SJSA1 (cell line): ENCODE measurements at regions not wholly inside any gene's neighbourhood (a gene's known extent, or its start where the extent isn't known, plus 50 kb on each side); places are given as distances from the start of the nearest gene placed in this dataset.
"Not testable (repeated sequence)": the region's sequence is repeated elsewhere in the genome, so short reads cannot be mapped to it uniquely, and the experiment has no call there.

ENCODE experiments used
- DNase-seq, 2 experiments: peaks; one replicate each; pipeline ENCODE4 v3.0.0-alpha.2; 2015 to 2020; ENCODE audit warnings: low spot score in 2 of 2, low read depth in 1 of 2
- H3K27ac ChIP-seq: fragments of 250-450 bp; sonication (Bioruptor Pico); 2 replicates; pipeline ENCODE4 v1.5.1; 2020; ENCODE audit warnings: mild to moderate bottlenecking, moderate library complexity
- H3K27me3 ChIP-seq: fragments of 250-450 bp; sonication (Bioruptor Pico); replicated peaks from 2 replicates; pipeline ENCODE4 v1.5.1; 2020; ENCODE audit warnings: mild to moderate bottlenecking, moderate library complexity
- H3K36me3 ChIP-seq: fragments of 250-450 bp; sonication (Bioruptor Pico); 2 replicates; pipeline ENCODE4 v1.5.1; 2020; ENCODE audit warnings: mild to moderate bottlenecking
- H3K4me1 ChIP-seq: fragments of 250-450 bp; sonication (Bioruptor Pico); replicated peaks from 2 replicates; pipeline ENCODE4 v1.6.1; 2021; ENCODE audit warnings: mild to moderate bottlenecking
- H3K4me3 ChIP-seq: fragments of 250-450 bp; sonication (Bioruptor Pico); 2 replicates; pipeline ENCODE4 v1.5.1; 2020; ENCODE audit warnings: mild to moderate bottlenecking
- H3K9me3 ChIP-seq: fragments of 250-450 bp; sonication (Bioruptor Pico); replicated peaks from 2 replicates; pipeline ENCODE4 v1.5.1; 2020; ENCODE audit warnings: mild to moderate bottlenecking

GRCh38 chr15:62503451-62503850 is 338.4 kb upstream of the C2CD4B start:
- H3K27ac ChIP-seq: no peak overlapping the region
- peaks cover 55% of the 10 kb centered on the region for H3K4me1 ChIP-seq
- H3K9me3 ChIP-seq: no peaks in the 10 kb centered on the region
- H3K27me3 ChIP-seq: no peaks in the 10 kb centered on the region
- no peaks in the 10 kb centered on the region for H3K36me3 ChIP-seq
- DNase-seq: peak; percentile 41 to 56
- H3K4me3 ChIP-seq: no peak overlapping the region

DNA sequence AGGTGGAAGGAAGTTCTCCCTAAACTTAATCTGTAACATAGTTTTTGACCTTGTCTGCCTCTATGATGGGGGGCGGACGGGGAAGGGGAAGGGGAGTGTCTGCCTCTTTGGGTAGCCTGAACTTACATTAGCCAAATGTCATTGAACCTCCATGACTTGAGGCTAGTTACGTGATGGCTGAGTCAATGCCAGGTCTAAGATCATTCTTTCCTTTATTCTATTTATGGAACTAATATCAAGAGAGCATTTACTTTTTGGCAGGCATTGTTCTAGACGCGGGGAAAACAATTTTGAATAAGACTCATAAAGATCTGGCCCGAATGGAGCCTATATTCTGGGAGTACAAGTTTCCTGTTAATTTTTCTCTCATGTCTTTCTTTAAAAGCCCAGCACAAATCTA is 340.7 kb upstream of the C2CD4B start:
- H3K27ac ChIP-seq: peak overlapping the region; percentile 72
- H3K4me3 ChIP-seq: no peak overlapping the region
- H3K27me3 ChIP-seq: no peaks in the 10 kb centered on the region
- H3K9me3 ChIP-seq: no peaks in the 10 kb centered on the region
- no peak for DNase-seq
- H3K36me3 ChIP-seq: no peaks in the 10 kb centered on the region
- H3K4me1 ChIP-seq: peaks cover 50% of the 10 kb centered on the region

- Histone ChIP-seq H3K27me3 (no peaks in the 10 kb centered on the region), H3K4me1 (peaks cover 50% of the 10 kb centered on the region), H3K36me3 (no peaks in the 10 kb centered on the region), H3K4me3 (no peak overlapping the region), H3K9me3 (no peaks in the 10 kb centered on the region), H3K27ac (peak overlapping the region; percentile 72)
- DNase-seq: peak; percentile 67 to 82
These were observed 341.2 kb upstream of the C2CD4B start for GRCh38 chr15:62506217-62506805.

GRCh38 chr15:62509395-62509958 is 344.4 kb upstream of the C2CD4B start:
- no peaks in the 10 kb centered on the region for H3K36me3 ChIP-seq
- H3K4me3 ChIP-seq: no peak overlapping the region
- no peak overlapping the region for H3K27ac ChIP-seq
- no peaks in the 10 kb centered on the region; the same call in 1 of the 2 replicates for H3K27me3 ChIP-seq
- no peaks in the 10 kb centered on the region for H3K9me3 ChIP-seq
- H3K4me1 ChIP-seq: peaks cover 35% of the 10 kb centered on the region
- no peak for DNase-seq

- Histone ChIP-seq H3K27me3 (no peaks in the 10 kb centered on the region; the same call in 1 of the 2 replicates), H3K4me1 (peaks cover 27% of the 10 kb centered on the region), H3K9me3 (no peaks in the 10 kb centered on the region)
These were observed 345.7 kb upstream of the C2CD4B start for GRCh38 chr15:62510791-62511190.

GRCh38 chr15:62512904-62513303 is 347.8 kb upstream of the C2CD4B start:
- Histone ChIP-seq H3K9me3 (no peaks in the 10 kb centered on the region), H3K27ac (no peak overlapping the region), H3K36me3 (no peaks in the 10 kb centered on the region), H3K4me3 (no peak overlapping the region), H3K27me3 (no peaks in the 10 kb centered on the region; the same call in 1 of the 2 replicates), H3K4me1 (peaks cover 14% of the 10 kb centered on the region; the same call in 1 of the 2 replicates)
- no peak for DNase-seq

More at GRCh38 chr15:62510791-62511190, 345.7 kb upstream of the C2CD4B start:
- Histone ChIP-seq H3K36me3 (no peaks in the 10 kb centered on the region), H3K27ac (no peak overlapping the region), H3K4me3 (no peak overlapping the region)
- no peak for DNase-seq

DNA sequence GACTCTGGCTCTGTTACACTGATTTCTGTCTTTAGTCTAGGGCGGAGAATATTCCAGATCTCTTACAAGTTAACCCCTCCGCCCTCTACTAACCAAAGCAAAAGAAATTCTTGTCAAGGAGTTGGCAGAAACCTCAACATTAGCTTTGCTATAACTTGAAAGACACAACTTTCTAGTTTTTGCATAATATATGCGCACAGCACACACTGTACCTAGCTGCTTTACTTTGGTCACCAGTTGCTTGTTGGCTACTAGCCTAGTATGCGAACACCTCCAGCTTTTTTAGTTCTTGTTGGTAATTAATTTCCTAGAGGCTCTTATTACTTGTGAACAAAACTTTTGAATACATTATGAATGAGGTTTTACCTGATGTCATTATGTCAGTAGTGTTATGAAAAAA is 348.8 kb upstream of the C2CD4B start:
- H3K4me3 ChIP-seq: no peak overlapping the region
- no peak overlapping the region for H3K27ac ChIP-seq
- H3K36me3 ChIP-seq: no peaks in the 10 kb centered on the region
- no peaks in the 10 kb centered on the region for H3K9me3 ChIP-seq
- DNase-seq: no peak
- H3K4me1 ChIP-seq: peaks cover 13% of the 10 kb centered on the region; the same call in 1 of the 2 replicates
- no peaks in the 10 kb centered on the region; the same call in 1 of the 2 replicates for H3K27me3 ChIP-seq

DNA sequence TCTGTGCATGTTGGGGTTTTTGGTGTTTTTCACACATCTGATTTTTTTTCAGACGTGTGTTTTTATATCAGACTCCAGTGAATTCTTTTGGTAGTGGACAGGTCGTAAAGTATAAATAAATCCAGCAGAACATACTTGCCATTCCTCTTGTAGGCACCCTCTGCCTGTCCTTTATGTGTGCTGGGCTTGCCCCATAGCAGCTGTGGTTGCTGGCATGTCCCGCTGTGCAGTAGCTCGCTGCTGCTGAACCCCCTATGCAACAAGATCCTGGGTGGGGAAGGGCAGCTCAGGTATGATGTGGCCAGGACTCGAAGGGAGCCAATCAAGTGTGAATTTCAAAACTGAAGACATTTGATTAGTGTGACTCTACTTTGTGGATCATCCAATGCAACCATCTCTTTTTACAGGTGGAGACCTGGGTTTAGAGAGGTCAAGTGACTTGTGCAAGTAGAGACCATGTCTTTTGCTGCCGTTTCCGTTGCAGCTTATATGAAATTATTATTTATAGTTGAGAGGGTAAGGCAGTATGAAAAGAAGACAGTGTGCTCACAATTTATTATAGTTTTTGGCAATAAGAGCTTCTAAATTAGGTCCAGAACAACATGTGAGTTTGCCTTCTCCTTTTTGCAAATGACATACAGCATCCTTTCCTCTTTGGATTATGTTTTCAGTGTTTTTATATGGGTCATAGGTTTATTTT is 350.8 kb upstream of the C2CD4B start:
- Histone ChIP-seq H3K36me3 (no peaks in the 10 kb centered on the region), H3K4me3 (no peak overlapping the region), H3K27me3 (no peaks in the 10 kb centered on the region; the same call in 1 of the 2 replicates), H3K4me1 (peaks cover 11% of the 10 kb centered on the region; the same call in 1 of the 2 replicates), H3K9me3 (no peaks in the 10 kb centered on the region), H3K27ac (no peak overlapping the region)
- DNase-seq: no peak

DNA sequence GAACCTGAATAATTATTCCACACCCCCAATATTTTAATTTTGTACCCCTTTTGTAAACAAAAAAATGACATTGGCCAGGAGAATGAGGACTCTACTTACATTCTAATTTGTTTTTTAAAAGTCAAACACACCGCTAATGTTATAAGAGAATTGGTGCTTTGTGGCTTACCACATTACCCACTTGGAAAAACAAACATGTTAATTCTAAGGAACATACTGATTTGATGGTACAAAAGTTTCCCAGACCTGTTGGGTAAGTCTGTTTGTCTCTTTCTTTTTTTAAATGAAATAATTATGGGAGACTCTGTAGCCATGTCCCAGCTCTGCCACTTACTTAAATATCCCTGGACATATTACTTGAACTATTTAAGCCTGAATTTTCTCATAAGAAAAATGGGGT is 352.5 kb upstream of the C2CD4B start:
- Histone ChIP-seq H3K4me3 (no peak overlapping the region), H3K9me3 (no peaks in the 10 kb centered on the region), H3K4me1 (peaks cover 11% of the 10 kb centered on the region; the same call in 1 of the 2 replicates), H3K27me3 (no peaks in the 10 kb centered on the region; the same call in 1 of the 2 replicates), H3K36me3 (no peaks in the 10 kb centered on the region), H3K27ac (no peak overlapping the region)
- peak in 1 of 2 experiments; percentile 36 for DNase-seq

DNA sequence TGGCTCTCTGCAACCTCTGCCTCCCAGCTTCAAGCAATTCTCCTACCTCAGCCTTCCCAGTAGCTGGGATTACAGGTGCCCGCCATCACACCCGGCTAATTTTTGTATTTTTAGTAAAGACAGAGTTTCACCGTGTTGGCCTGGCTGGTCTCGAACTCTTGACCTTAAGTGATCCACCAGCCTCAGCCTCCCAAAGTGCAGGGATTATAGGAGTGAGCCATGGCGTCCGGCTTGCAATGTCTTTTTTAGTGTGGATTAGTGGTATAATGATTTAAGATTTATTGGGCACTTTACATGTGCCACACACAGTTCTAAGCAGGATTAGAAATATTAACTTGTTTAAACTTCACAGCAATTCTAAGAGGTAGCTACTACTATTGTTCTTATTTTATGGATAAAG is 353.6 kb upstream of the C2CD4B start:
- H3K27me3 ChIP-seq, H3K36me3 ChIP-seq, H3K9me3 ChIP-seq, DNase-seq, H3K27ac ChIP-seq, H3K4me3 ChIP-seq: not testable (repeated sequence)
- peaks cover 21% of the 10 kb centered on the region for H3K4me1 ChIP-seq

GRCh38 chr15:62519900-62520299 is 354.8 kb upstream of the C2CD4B start:
- H3K9me3 ChIP-seq: no peaks in the 10 kb centered on the region
- peaks cover 33% of the 10 kb centered on the region for H3K4me1 ChIP-seq
- no peak for DNase-seq
- H3K36me3 ChIP-seq: no peaks in the 10 kb centered on the region
- H3K27me3 ChIP-seq: no peaks in the 10 kb centered on the region
- H3K4me3 ChIP-seq: no peak overlapping the region
- no peak overlapping the region for H3K27ac ChIP-seq

GRCh38 chr15:62520887-62521286 is 355.8 kb upstream of the C2CD4B start:
- H3K36me3 ChIP-seq: no peaks in the 10 kb centered on the region
- no peaks in the 10 kb centered on the region for H3K9me3 ChIP-seq
- no peak overlapping the region for H3K27ac ChIP-seq
- peaks cover 27% of the 10 kb centered on the region for H3K4me1 ChIP-seq
- H3K27me3 ChIP-seq: no peaks in the 10 kb centered on the region
- H3K4me3 ChIP-seq: no peak overlapping the region
- DNase-seq: no peak

DNA sequence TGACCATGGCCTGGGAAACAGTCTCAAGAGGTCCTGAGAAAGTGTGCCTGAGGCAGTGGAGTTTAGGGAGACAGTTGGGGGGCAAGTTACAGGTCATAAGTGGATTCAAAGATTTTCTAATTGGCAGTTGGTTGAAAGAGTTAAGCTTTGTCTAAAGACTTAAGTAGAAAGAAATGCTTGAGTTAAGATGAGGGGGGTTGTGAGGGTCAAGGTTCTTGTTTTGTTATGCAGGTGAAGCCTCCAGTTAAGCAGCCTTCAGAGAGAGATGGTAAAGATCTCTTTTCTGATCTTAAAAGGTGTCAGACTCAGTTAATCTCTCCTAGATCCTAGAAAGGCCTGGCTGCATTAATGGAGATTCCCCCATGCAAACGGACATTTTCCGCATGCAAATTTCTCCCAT is 356.3 kb upstream of the C2CD4B start:
- no peaks in the 10 kb centered on the region for H3K9me3 ChIP-seq
- H3K27me3 ChIP-seq: no peaks in the 10 kb centered on the region
- H3K4me1 ChIP-seq: peaks cover 27% of the 10 kb centered on the region
- no peaks in the 10 kb centered on the region for H3K36me3 ChIP-seq
- DNase-seq: no peak
- no peak overlapping the region for H3K4me3 ChIP-seq
- H3K27ac ChIP-seq: no peak overlapping the region

DNA sequence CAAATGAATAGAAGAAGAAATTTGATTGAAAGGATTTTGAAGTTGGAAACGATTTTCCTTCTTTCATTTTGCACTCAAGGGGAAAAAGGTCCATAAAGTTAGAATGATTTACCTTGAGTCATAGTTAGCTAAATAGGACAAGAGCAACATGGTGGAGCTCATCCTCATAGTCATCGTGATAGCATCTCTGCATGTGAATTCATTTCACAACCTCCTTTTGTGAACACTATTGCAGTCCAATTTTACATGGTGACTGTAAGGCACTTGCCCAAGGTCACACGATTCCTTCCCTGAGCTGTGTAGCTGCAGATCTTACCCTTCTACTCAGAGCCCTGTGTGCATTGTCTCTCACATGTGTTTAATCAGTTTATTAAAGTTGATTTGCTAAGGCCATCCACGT is 359.8 kb upstream of the C2CD4B start:
- H3K27me3 ChIP-seq: no peaks in the 10 kb centered on the region
- H3K9me3 ChIP-seq: no peaks in the 10 kb centered on the region
- peaks cover 22% of the 10 kb centered on the region for H3K4me1 ChIP-seq
- H3K27ac ChIP-seq: no peak overlapping the region
- no peak for DNase-seq
- no peaks in the 10 kb centered on the region for H3K36me3 ChIP-seq
- H3K4me3 ChIP-seq: no peak overlapping the region
